Uterus (tissue), 3 donors: ENCODE measurements at regions not wholly inside any gene's neighbourhood (a gene's known extent, or its start where the extent isn't known, plus 50 kb on each side); places are given as distances from the start of the nearest gene placed in this dataset.

ENCODE experiments used
- DNase-seq, 2 donors: peaks; one replicate each; pipeline ENCODE4 v3.0.0-alpha.2; 2019 to 2020
- H3K27ac ChIP-seq, 2 donors: fragments of 200-600 bp; sonication (generic); 1 replicate in 1 of 2; 2 replicates in 1 of 2; pipeline ENCODE4 v1.5.1; 2016 to 2018
- H3K27me3 ChIP-seq, 2 donors: fragments of 200-600 bp; sonication (generic); one replicate each; pipeline ENCODE4 v1.5.1; 2018 to 2019; ENCODE audit warnings: control low read depth in 1 of 2
- H3K36me3 ChIP-seq, 2 donors: fragments of 200-600 bp; sonication (generic); one replicate each; pipeline ENCODE4 v1.5.1; 2019; ENCODE audit warnings: control low read depth in 1 of 2
- H3K4me1 ChIP-seq, 2 donors: fragments of 200-600 bp; sonication (generic); one replicate each; pipeline ENCODE4 v1.5.1; 2018 to 2019; ENCODE audit warnings: control low read depth in 1 of 2
- H3K4me3 ChIP-seq, 2 donors: fragments of 200-600 bp; sonication (generic); 1 replicate in 1 of 2; 2 replicates in 1 of 2; pipeline ENCODE4 v1.5.1; 2018 to 2019; ENCODE audit warnings: mild to moderate bottlenecking in 1 of 2
- H3K9me3 ChIP-seq, 2 donors: fragments of 200-600 bp; sonication (generic); one replicate each; pipeline ENCODE4 v1.5.1; 2019; ENCODE audit warnings: control low read depth in 1 of 2
- POLR2A ChIP-seq, 2 donors: fragments of 450-650 bp; IDR thresholded peaks; one replicate each; pipeline ENCODE4 v1.6.1; 2016; ENCODE audit warnings: antibody characterized with exemption in 2 of 2, mild to moderate bottlenecking in 1 of 2, moderate library complexity in 1 of 2
- intact Hi-C: fragments of 100-400 bp; cut with DNase I; formaldehyde crosslinking; loops from one replicate; pipeline ENCODE4 v1.15.1; 2023; ENCODE audit warnings: low total_unique reads
- TF ChIP-seq, protein P1 (sequence below), 4 experiments: fragments of 200-600 bp in 2 of 4; fragments of 450-650 bp in 2 of 4; sonication (generic) in 2 of 4; IDR thresholded peaks; one replicate each; pipeline ENCODE4 v1.5.1; 2016 to 2019; ENCODE audit warnings: antibody characterized with exemption in 4 of 4, mild to moderate bottlenecking in 2 of 4, moderate library complexity in 1 of 4
- donor health status: DM: yes; HTN: yes; CAD: no.

GRCh38 chr1:193957556-193958095 is 771.2 kb upstream of the B3GALT2 start:
- no peaks in the 10 kb centered on the region for H3K9me3 ChIP-seq
- TF ChIP-seq, protein P1, sequence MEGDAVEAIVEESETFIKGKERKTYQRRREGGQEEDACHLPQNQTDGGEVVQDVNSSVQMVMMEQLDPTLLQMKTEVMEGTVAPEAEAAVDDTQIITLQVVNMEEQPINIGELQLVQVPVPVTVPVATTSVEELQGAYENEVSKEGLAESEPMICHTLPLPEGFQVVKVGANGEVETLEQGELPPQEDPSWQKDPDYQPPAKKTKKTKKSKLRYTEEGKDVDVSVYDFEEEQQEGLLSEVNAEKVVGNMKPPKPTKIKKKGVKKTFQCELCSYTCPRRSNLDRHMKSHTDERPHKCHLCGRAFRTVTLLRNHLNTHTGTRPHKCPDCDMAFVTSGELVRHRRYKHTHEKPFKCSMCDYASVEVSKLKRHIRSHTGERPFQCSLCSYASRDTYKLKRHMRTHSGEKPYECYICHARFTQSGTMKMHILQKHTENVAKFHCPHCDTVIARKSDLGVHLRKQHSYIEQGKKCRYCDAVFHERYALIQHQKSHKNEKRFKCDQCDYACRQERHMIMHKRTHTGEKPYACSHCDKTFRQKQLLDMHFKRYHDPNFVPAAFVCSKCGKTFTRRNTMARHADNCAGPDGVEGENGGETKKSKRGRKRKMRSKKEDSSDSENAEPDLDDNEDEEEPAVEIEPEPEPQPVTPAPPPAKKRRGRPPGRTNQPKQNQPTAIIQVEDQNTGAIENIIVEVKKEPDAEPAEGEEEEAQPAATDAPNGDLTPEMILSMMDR (IDR thresholded peaks at IDR 0.05) = no peak
- no peak for TF ChIP-seq POLR2A (IDR thresholded peaks at IDR 0.05)
- no peaks in the 10 kb centered on the region for H3K4me1 ChIP-seq
- no peak for DNase-seq
- no peaks in the 10 kb centered on the region for H3K36me3 ChIP-seq
- H3K4me3 ChIP-seq = no peak overlapping the region
- no peak overlapping the region for H3K27ac ChIP-seq
- intact Hi-C loops = no loop called here
- no peaks in the 10 kb centered on the region for H3K27me3 ChIP-seq

DNA sequence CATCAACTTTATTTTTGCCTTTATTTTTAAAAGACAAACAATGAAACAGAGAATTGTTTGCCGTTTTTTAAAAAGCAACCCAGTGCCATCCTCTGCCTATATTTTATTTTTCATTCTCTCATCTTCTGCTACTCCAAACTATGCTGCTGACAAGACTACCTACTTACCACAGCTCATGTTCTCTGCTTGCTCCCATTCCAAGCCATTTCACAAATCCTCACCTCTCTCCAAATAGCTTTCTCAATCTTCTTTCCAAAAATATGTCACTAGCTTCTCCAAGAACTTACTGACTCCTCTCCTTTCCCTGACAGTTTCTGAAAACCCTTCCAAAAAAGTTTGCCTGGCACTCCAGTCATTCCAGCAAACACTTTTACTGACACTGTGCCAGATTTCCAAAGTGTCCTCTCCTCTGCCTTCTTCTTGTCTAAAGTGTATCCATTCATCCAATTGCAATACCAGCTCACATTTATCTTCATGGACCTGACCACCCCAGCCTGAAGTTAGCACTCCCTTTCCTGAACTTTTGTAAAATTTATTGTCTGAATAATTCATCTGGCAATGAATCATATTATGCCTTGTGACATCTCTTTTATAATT is 766.5 kb upstream of the B3GALT2 start:
- Histone ChIP-seq H3K9me3 (no peaks in the 10 kb centered on the region), H3K27ac (no peak overlapping the region), H3K4me1 (no peaks in the 10 kb centered on the region), H3K36me3 (no peaks in the 10 kb centered on the region), H3K4me3 (no peak overlapping the region), H3K27me3 (no peaks in the 10 kb centered on the region)
- DNase-seq = no peak
- intact Hi-C loops = no loop called here
- no peak for TF ChIP-seq POLR2A (IDR thresholded peaks at IDR 0.05)
- TF ChIP-seq, protein P1 (IDR thresholded peaks at IDR 0.05) = no peak

- Histone ChIP-seq H3K36me3 (no peaks in the 10 kb centered on the region), H3K27ac (no peak overlapping the region), H3K4me1 (no peaks in the 10 kb centered on the region), H3K4me3 (no peak overlapping the region), H3K27me3 (no peaks in the 10 kb centered on the region), H3K9me3 (no peaks in the 10 kb centered on the region)
- intact Hi-C loops = no loop called here
- no peak for DNase-seq
- TF ChIP-seq POLR2A (IDR thresholded peaks at IDR 0.05) = no peak
- TF ChIP-seq, protein P1 (IDR thresholded peaks at IDR 0.05) = no peak
Measured at GRCh38 chr1:193951984-193952383, 765.6 kb upstream of the B3GALT2 start.

DNA sequence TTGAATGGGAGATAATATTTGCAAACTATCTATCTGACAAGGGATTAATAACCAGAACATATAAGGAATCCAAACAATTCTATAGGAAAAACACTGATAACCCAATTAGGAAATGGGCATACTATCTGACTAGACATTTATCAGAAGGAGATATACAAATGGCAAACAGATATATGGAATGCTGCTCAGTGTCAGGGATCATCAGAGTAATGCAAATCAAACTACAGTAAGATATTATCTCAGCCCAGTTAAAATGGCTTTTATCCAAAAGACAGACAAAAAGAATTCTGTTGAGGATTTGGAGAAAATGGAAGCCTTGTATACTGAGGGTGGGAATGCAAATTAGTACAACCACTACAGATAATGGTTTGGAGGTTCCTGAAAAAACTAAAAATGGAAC is 758.0 kb upstream of the B3GALT2 start:
- no peak overlapping the region for H3K4me3 ChIP-seq
- intact Hi-C loops = no loop called here
- no peaks in the 10 kb centered on the region for H3K36me3 ChIP-seq
- H3K27ac ChIP-seq = no peak overlapping the region
- no peak for DNase-seq
- no peak for TF ChIP-seq POLR2A (IDR thresholded peaks at IDR 0.05)
- TF ChIP-seq, protein P1 (IDR thresholded peaks at IDR 0.05) = no peak
- H3K4me1 ChIP-seq = no peaks in the 10 kb centered on the region
- no peaks in the 10 kb centered on the region for H3K9me3 ChIP-seq
- H3K27me3 ChIP-seq = no peaks in the 10 kb centered on the region

GRCh38 chr1:193940176-193940575 is 753.8 kb upstream of the B3GALT2 start:
- no peak for TF ChIP-seq POLR2A (IDR thresholded peaks at IDR 0.05)
- TF ChIP-seq, protein P1 (IDR thresholded peaks at IDR 0.05) = no peak
- H3K27me3 ChIP-seq = no peaks in the 10 kb centered on the region
- no peaks in the 10 kb centered on the region for H3K36me3 ChIP-seq
- DNase-seq = no peak
- no peak overlapping the region for H3K27ac ChIP-seq
- intact Hi-C loops = no loop called here
- no peaks in the 10 kb centered on the region for H3K4me1 ChIP-seq
- no peak overlapping the region for H3K4me3 ChIP-seq
- no peaks in the 10 kb centered on the region for H3K9me3 ChIP-seq
